ENCODE measurements at regions not wholly inside any gene's neighbourhood (a gene's known extent, or its start where the extent isn't known, plus 50 kb on each side); places are given as distances from the start of the nearest gene placed in this dataset.

DNA sequence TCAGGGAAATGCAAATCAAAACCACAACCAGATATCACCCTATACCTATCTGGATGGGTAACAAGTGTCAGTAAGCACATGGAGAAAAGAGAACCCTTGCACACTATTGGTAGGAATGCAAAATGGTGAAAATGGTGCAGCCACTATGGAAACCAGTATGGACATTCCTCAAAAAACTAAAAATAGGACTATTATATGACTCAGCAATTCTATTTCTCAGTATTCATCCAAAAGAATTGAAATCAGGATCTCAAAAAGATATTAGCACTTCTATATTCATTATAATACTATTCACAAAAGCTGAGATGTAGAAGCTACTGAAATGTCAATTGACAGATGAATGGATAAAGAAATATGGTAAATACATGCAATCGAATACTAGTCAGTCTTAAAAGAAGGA lies 491.1 kb upstream of the MYT1L start:
- Mint-ChIP-seq H3K36me3 (ENCODE audit: low read depth, unreplicated experiment) (no peaks in the 10 kb centered on the region), H3K4me3 (ENCODE audit: unreplicated experiment) (no peak overlapping the region), H3K27ac (ENCODE audit: unreplicated experiment) (no peak overlapping the region), H3K9me3 (ENCODE audit: unreplicated experiment) (no peaks in the 10 kb centered on the region), H3K4me1 (ENCODE audit: unreplicated experiment) (no peaks in the 10 kb centered on the region), H3K27me3 (ENCODE audit: unreplicated experiment) (no peaks in the 10 kb centered on the region)
- no peak for TF ChIP-seq CTCF (IDR thresholded peaks at IDR 0.05; ENCODE audit: unreplicated experiment)
- DNase-seq (ENCODE audit: low spot score), result no peak

GRCh38 chr2:2812648-2813047 lies 481.6 kb upstream of the MYT1L start:
- Mint-ChIP-seq H3K36me3 (ENCODE audit: low read depth, unreplicated experiment) (no peaks in the 10 kb centered on the region), H3K27ac (ENCODE audit: unreplicated experiment) (no peak overlapping the region), H3K4me1 (ENCODE audit: unreplicated experiment) (no peaks in the 10 kb centered on the region)

GRCh38 chr2:2812117-2812516 lies 481.0 kb upstream of the MYT1L start:
- Mint-ChIP-seq H3K27ac (ENCODE audit: unreplicated experiment) (no peak overlapping the region), H3K27me3 (ENCODE audit: unreplicated experiment) (no peaks in the 10 kb centered on the region), H3K4me3 (ENCODE audit: unreplicated experiment) (no peak overlapping the region), H3K4me1 (ENCODE audit: unreplicated experiment) (no peaks in the 10 kb centered on the region), H3K9me3 (ENCODE audit: unreplicated experiment) (peaks cover 5% of the 10 kb centered on the region), H3K36me3 (ENCODE audit: low read depth, unreplicated experiment) (no peaks in the 10 kb centered on the region)
- TF ChIP-seq CTCF (IDR thresholded peaks at IDR 0.05; ENCODE audit: unreplicated experiment), result no peak
- DNase-seq (ENCODE audit: low spot score), result no peak

More at GRCh38 chr2:2812648-2813047, 481.6 kb upstream of the MYT1L start:
- no peak for DNase-seq (ENCODE audit: low spot score)
- H3K4me3 Mint-ChIP-seq (ENCODE audit: unreplicated experiment), result no peak overlapping the region
- peaks cover 5% of the 10 kb centered on the region for H3K9me3 Mint-ChIP-seq (ENCODE audit: unreplicated experiment)
- TF ChIP-seq CTCF (IDR thresholded peaks at IDR 0.05; ENCODE audit: unreplicated experiment), result no peak
- H3K27me3 Mint-ChIP-seq (ENCODE audit: unreplicated experiment), result no peaks in the 10 kb centered on the region

DNA sequence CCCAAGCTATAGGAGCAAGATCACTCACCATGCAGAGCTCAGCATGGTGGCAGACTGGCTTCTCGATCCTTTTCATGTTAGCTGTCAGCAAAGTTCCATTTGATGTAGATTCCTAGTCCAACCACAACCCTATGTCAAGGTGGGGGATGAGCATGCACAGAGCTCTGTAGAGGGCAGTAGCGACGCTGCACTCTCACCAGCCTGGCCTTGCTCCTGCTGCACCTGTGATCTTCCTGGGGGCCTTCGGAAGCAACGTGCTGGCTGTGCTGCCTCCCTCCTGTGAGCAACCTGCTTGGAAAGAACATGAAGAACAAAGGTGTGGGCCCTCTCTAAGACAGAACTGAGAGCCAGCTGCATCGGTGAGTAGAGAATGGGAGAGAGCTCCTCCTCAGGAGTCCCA lies 479.4 kb upstream of the MYT1L start:
- TF ChIP-seq CTCF (IDR thresholded peaks at IDR 0.05; ENCODE audit: unreplicated experiment), result no peak
- DNase-seq (ENCODE audit: low spot score), result no peak

DNA sequence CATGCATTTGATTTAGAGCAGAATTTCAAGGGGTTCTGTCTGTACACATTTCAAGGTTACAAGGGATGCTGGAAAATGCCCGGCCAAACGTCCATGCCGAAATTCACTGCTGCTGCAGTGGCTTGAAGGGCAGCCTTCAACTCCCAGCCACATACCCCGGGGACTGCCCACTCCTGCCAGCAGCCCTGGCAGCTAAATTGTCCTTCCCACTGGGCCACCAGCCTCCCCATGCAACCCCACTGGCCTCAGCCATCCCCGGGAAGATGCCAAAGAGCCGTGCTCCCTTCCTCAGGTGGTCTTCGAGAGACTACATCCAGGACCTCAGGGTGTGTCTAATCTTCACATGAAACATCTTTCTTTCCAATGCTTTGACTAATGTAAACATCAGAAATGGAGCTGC lies 478.7 kb upstream of the MYT1L start:
- H3K9me3 Mint-ChIP-seq (ENCODE audit: unreplicated experiment), result peaks cover 5% of the 10 kb centered on the region
- H3K27me3 Mint-ChIP-seq (ENCODE audit: unreplicated experiment), result no peaks in the 10 kb centered on the region
- H3K36me3 Mint-ChIP-seq (ENCODE audit: low read depth, unreplicated experiment), result no peaks in the 10 kb centered on the region

More for the DNA sequence above, 479.4 kb upstream of the MYT1L start:
- H3K4me1 Mint-ChIP-seq (ENCODE audit: unreplicated experiment), result no peaks in the 10 kb centered on the region
- no peak overlapping the region for H3K4me3 Mint-ChIP-seq (ENCODE audit: unreplicated experiment)
- no peak overlapping the region for H3K27ac Mint-ChIP-seq (ENCODE audit: unreplicated experiment)
- peaks cover 5% of the 10 kb centered on the region for H3K9me3 Mint-ChIP-seq (ENCODE audit: unreplicated experiment)
- no peaks in the 10 kb centered on the region for H3K27me3 Mint-ChIP-seq (ENCODE audit: unreplicated experiment)
- no peaks in the 10 kb centered on the region for H3K36me3 Mint-ChIP-seq (ENCODE audit: low read depth, unreplicated experiment)

More for the DNA sequence above, 478.7 kb upstream of the MYT1L start:
- Mint-ChIP-seq H3K4me1 (ENCODE audit: unreplicated experiment) (no peaks in the 10 kb centered on the region), H3K27ac (ENCODE audit: unreplicated experiment) (no peak overlapping the region), H3K4me3 (ENCODE audit: unreplicated experiment) (no peak overlapping the region)
- DNase-seq (ENCODE audit: low spot score), result no peak
- TF ChIP-seq CTCF (IDR thresholded peaks at IDR 0.05; ENCODE audit: unreplicated experiment), result no peak

All from endothelial cell (in vitro differentiated cells).